GM21360 (cell line): ENCODE measurements at regions not wholly inside any gene's neighbourhood (a gene's known extent, or its start where the extent isn't known, plus 50 kb on each side); places are given as distances from the start of the nearest gene placed in this dataset.

Experiments used
- ATAC-seq: cut with Tn5 transposase; IDR thresholded peaks from one replicate; pipeline ENCODE4 v1.9.1; 2021; ENCODE audit warnings: mild to moderate bottlenecking, moderate library complexity; ENCODE audit not compliant: unreplicated experiment

DNA sequence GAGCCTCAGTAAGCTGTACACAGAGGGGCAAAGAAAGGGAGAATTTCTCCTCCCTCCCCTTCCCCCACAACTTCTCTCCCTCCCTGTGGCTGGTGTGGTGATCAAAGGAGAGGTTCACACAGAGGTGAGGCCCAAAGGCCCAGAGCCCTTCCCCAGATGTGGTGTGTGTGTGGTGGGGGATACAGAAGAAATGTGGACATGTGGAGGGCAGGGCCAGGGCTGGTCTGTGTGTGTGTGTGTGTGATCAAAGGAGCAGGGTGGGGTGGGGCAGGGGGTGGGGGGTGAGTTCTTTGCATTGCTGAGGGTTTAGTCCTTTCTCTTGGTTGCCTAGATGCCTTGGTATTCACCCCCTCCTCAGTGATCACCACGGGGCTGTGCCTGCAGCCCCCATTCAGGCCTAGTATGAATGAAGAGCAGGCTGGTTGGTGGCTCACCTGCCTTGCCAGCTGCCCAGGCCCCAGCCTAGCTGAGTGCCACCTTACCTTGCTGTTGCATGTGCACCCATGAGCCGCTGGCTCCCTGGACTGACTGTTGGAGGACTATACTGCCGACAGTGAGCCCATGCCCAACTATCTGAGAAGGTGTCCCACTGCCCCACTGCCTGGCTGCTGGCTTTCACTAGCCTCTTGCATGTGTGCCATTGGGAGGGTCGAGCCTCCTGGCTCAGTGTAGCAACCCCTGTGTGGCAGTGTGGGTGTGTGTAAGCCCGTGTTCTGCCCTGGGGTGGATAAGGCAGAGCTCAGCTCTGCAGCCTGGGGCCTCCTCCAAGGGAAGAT, 101.9 kb downstream of the EFNB1 start:
- ATAC-seq, result no peak

DNA sequence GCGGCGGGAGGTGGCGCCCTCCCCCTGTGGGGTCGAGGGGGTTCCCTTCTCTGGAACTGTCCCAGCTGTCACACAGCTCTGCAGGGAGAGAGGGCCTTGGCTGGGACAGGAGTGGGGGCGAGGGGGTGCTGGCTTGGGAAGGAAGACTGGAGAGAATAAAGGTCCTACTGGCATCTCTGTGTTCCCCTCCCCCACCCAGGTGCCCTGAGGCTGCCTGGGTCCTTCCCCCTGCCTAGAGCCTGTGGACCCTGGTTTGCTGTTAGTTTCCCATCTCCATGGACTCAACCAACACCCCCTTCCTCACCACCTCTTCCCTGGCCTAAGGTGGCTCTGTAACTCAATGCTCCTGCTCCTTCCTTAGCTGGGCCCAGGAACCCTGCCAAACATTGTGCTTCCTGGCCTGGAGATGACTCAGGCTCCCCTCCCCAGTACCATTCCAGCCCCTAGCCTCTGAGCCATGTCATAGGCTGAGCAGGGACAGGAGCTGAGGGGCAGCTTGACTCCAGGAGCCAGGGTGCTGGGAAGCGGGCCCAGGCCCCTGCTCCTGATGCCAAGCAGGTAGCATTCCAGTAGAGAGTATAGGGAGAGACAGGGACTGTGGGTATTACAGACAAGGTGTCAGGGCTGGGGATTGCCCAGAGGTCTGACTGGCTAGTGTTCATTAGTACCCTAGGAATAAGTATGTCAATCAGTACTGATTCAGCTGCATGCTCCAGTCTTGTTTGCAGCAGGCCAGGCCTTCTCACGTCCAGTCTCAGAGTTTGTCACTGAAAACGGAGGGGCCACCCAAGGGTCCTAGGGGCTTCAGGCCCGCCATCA, 100.7 kb downstream of the EFNB1 start:
- no peak for ATAC-seq

DNA sequence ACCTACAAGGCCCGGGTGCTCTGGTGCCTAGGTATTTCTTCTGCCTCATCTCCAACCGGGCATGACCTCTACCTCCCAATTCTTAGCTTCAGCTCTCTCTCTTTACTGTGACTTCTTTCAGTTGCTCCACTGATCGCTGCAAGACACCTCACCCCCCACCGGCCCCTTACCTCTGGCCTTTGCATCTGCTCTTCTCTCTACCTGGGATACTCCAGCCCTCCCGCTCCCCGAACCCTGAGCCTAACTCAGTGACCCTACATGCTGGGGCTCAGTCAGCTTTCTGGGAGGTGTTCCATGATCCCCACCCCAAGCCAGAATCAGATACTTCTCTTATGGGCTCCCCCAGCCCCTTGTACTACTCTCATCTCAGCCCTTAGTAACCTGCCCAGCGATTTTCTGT, 99.6 kb downstream of the EFNB1 start:
- ATAC-seq, result no peak

DNA sequence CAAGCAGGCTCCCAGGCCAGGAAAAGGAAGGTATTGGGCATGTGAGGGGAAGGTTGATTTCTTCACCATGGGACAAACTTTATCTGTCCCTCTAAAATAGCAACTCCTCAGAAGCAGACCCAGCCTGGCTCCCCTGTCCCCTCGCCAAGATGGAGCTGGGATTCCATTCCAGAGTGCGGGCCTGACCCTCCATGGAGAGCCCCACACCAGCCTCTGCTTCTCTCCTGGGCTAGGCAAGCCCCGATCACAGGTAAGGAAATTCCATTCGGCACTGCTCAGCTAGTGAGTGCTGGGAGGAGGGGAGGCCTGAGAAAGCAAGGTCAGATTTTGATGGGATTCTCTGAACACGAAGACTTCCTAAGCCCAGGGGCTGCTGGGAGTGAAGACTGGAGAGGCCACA, 98.4 kb downstream of the EFNB1 start:
- no peak for ATAC-seq

DNA sequence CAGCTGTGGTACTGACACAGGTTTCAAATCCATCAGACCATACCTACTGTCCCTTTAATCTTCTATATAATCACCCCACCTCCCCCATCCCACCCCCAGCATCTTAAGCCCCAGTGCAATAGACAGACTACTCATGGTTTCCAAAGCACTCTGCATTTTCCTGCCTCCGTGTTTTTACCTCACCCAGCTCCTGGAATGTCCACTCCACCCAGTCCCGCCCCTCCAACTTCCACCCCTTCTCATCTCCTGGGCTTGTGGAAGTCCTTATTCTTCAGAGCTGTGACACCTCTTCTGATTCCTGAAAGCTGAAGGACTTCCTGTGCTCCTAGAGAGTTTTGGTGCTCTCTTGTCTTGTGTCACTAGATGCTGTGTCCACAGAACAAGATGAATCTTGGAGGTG, 94.3 kb downstream of the EFNB1 start:
- no peak for ATAC-seq

DNA sequence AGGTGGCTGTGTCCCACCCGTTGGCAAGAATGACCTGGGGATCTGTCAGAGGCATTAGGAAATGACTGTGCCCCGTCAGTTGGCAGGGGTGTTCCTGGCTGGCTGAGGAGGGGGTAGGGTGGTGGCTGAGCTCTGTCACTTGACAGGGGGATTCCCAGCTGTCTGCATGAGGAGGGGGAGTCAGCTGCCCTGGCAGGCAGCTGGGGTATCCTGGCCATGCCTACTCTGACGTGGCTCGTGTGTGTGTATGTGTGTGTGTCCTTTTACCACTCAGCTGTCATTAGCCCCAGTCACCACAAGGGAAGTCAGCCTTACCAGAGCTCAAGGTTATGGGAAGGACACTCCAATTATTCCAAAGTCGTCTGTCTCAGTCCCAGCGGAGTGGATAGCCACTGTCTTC, 93.2 kb downstream of the EFNB1 start:
- no peak for ATAC-seq

DNA sequence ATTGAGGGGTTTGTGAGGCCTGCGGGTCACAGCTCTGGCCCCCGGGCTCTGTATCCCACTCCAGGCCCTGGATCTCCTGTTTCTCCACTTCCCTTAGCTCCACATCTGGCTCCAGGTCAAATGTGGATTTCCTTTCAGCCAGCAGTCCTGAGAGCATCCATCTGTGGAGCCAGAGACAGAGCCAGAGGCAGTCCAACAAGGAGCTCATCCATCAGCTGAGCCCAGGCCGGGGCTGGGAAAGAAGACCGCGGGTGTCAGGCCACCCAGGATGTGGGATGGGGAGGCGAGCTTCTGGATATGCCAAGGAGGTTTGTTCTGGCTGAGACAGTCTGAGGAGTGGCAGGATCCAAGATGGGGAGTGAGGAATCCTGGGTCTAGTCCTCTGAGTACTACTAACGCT, 91.7 kb downstream of the EFNB1 start:
- no peak for ATAC-seq

DNA sequence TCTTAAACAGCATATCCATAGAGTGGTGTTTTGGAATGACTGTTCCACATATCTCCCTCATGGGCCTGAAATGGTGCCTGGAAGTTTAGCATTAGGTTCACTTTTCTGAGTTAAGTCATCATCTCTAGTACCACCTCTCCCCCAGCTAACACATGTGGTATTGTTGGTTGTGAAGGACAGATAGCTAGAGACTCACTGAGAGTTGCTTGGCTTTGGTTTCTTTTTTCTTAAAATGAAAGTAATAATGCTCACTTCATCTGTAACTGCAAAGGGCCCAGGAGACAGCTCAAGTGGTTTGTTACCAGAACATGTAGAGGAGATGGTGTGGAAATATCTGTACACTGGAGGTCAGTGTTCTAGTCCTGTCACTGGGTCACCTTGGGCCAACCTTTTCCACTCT, 90.9 kb downstream of the EFNB1 start:
- ATAC-seq, result no peak

DNA sequence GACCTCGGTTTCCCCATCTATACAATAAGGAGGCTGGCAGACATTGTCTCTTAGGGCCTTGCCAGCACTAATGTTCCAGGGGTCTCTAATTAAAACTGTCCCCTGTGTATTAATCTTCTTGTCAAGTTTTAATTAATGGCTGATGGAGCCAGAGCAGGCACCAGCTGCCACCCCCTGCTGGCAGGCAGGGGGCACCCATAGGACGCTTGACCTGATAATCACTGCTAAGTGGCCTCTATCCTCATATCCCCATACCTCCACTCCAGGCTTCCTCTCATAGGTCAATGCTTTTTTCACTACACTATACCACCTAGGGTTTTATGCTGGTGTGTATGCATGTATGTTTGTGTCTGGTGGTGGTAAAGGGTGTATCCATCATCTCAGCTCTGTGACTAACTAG, 89.4 kb downstream of the EFNB1 start:
- ATAC-seq, result no peak

DNA sequence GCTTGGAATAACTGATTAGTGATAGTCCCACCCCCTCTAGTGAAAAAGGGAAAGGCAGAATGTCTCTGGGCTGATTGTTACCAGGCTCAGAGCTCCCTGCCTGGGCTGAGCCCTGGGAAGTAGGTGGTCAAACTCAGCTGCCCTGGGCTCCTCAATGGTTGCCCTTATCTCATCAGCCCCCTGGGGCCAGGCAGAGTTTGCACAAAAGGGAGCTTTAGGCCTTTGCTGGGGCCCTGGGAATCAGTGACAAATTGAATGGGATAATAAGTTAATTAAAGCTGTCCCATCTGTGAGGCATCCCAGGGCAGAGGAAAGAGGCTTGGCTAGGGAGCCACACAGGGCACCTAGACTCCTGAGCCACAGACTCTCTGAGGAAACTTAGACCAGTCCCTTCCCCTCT, 89.0 kb downstream of the EFNB1 start:
- no peak for ATAC-seq

DNA sequence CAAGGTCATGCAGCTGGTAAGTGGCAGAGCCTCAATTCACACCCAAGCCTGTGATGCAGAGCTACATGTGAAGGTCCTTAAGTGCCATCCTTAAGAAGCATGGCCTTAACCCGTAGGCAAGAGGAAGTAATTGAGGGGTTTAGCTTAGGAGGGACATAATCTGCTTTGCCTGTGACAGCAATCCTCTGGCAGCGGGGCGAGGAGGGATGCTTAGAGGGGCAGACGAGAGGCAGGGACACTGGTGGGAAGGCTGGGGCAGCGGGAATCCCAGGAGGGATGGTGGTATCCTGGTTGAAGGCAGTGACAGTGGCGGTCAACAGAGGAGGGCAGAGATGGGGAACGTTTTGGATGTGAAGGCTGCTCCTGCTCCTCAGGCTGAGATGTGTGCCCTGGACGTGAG, 88.1 kb downstream of the EFNB1 start:
- no peak for ATAC-seq

DNA sequence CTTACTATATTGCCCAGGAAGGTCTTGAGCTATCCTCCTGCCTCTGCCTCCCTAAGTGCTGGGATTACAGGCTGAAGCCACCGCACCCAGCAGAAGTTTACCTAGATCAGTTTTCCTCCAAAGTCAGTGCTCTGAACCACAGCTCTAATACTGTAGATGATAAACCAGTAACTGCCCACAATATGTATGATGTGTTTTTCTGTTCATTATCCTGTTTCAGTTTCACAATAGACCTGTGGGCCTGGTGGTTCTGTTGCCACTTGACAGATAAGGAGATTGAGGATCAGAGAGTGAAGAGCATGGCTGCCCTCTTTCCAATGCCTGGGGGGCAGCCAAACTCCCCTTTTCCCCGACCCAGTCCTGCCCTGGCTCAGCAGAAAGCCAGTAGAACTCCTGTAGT, 87.0 kb downstream of the EFNB1 start:
- no peak for ATAC-seq

DNA sequence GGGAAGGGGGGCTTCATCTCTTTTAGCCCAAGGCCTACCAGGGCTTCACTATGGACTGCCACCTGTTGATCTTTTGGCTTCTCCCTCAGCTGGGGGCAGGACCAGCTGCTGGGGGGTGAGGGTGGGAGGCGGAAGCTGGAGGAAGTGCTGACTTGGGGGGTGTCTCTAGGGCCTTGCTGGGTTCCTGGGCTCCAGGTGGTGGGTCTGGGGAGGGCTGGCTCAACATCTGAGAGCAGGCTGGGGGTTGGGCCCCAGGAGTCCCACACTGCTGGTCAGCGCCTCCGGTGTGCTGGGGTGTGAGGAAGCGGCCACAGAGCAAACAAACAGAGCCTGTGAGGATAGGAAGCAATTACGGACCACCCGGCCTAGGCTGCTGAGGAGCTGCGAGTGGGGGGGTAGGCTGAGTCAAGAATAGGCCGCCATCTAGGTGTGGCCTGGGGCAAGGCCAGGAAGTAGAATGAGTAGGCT, 85.7 kb downstream of the EFNB1 start:
- no peak for ATAC-seq

DNA sequence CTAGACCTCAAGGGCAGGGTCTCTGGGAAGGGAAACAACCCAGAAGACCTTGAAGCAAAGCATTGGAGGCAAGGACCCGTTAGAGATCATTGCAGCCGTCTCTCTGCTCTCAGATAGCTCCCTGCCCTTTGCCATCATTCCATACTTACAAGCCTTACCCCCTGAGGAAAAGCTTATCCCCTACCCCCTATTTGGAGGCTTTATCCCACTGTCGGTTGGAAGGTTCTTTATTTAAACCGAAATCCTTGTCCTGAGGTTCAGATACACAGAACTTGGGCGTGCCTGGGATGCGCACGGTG, 84.4 kb downstream of the EFNB1 start:
- ATAC-seq, result no peak

DNA sequence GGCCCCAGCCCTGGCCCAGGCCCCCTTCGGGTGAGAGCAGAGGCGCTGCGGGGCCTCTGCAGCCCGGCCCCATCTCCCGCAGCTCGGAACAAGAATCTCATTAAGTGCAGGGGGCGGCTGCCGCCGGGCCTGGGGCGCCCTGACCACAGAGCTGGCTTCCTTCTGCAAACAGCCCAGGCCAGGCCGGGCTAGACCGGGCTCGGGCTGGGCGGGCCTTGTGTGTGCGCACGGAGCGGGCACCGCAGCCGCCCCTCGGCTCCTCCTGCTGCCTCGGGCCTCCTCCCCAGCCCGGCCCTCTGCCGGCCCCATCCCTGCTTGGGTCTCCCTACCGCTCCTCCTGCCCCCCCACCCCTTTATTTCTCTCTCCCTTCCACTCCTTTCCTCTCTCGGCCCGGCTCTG, 83.3 kb downstream of the EFNB1 start:
- no peak for ATAC-seq

DNA sequence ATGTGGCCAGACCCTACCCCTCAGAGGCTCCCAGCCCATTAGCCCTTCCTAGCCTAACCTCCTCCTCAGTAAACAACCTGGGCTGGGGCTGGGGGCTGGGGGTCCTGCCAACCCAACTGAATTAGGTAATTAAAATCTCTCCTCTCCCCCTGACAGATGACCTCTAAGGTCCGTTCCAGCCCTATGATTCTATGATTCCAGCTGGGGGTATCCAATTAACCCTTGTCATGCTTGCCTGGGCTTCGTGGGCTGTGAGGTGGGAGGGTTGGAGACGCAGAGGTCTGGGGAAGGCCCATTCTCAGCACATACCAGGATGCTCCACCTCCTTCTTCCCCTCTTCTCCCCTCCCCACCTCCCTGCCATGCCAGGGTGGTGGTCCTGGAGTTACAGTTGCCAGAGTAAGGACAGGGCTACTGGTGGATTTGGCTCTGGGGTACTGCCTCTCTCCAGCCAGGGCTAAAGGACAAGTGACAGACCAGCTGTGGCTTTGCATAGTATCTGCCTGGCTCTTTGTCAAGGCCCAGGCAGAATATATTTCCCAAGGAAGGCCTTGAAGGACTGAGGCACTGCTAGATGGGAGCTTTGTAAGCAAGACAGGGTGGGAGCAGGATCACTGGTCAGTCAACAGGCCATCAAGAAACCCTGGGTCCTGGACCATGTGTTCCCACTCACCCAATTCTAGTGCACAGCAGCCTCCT, 82.1 kb downstream of the EFNB1 start:
- no peak for ATAC-seq

DNA sequence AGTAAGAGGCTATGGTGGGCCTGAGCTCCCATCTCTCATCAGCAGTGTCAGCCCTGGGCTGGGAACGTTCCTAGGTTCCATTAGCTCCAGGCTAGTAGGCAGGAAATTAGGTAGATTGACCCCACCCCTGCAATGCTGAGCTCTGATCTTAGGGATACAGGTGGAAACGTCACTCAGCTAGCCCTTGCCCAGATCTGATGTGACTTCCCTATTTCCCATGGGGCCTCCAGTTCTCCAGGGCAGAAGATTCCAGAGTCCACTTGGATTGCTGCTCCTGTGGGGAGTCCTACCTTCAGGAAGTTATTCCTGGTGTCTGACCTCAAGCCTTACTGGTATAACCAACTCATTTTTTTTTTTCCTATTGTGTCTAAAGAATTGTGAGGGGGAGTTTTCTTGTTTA, 81.1 kb downstream of the EFNB1 start:
- ATAC-seq, result no peak

DNA sequence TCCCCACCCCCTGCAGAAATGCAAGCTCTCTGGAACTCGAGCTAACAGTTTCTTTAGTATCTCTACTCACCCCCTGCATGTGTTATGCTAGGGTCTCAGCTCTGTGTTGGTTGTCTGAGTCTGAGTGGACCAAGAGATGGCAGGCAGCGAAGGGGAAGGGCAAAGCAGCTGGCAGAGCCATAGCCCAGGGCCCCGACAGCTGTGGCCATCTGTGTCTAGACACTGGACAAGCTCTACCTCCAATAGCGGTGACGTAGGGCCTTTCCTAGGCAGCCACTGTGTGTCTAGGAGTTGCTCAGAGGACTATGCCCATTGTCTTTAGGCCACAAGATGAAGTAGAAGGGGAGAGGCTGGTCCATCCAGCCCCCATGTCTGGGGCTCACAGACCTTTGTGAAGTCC, 79.2 kb downstream of the EFNB1 start:
- no peak for ATAC-seq

DNA sequence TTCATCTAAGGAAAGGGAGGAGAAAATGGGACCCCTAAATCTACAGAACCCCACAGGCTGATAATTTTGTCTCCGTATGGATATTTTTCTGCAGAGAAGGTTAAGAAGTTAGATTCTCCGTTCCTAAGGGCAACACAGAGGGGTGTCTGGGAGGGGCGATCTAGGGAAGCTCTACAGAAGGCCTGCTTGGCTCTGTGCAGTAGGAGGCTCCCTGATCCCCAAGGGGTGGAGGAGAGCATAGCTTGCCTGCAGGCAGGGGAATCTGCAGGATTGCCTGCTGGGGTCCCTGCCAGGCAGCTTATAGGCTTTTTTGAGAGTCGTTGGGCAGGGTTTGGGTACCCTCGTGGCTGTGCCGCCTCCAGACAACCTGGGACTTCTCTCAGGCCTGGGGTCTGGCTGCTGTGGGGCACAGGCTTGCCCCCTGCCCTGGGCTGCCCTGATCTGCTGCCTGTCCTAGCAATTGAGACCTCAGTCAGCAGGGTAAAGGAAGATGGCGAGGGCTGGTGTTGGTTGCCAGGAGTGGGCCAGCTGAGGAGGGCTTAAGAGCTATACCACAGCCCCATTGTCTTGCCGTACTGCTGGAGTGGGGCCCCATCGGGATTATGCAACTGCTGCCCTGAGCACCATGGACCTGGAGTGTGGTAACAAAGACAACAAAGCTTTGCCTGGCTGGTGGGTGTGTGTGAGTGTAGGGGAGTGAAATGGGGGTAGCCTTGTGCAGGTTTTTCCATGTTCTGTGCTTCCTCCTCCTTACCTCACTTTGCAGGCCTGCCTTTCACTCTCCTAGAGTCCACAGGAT, 74.1 kb downstream of the EFNB1 start:
- no peak for ATAC-seq

DNA sequence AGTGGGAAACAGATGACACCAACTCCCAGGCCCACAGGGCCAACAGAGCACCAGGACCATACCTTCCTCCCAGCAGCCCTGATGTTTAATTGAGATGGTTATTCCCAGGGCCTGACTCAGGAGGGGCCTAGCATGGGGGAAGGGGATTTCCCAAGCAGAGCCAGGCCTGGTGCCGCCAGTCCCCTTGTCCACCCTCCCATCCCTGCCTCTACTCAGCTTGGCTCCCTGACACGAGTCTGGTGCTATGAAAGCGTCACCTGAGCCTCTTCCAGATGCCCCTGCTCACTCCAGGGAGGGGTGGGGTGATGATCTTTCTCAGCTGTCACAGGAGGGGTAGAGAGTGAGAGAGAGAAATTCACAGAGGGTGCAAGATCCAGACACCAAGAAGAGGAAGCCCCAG, 72.7 kb downstream of the EFNB1 start:
- ATAC-seq, result no peak

DNA sequence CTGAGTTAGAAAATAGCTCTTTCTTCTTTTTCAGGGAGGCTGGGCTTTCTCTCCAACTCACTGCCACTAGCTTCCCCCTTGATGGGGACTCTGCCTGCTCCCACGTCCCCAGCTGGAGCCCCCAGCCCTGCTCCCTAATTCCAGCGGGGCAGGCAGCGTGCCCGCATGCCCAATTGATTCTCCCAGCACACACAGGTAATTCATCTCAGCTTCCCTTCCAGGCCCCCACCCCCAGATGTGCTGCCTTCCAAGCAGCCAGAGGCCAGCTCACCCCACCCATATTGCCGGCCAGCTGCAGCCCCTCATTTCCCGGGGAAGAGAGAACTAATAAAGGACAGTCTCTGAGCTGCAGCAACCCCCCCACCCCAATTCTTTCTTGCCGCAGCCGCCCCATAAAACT, 69.8 kb downstream of the EFNB1 start:
- ATAC-seq, result no peak
